ENCODE measurements at regions not wholly inside any gene's neighbourhood (a gene's known extent, or its start where the extent isn't known, plus 50 kb on each side); places are given as distances from the start of the nearest gene placed in this dataset.

DNA sequence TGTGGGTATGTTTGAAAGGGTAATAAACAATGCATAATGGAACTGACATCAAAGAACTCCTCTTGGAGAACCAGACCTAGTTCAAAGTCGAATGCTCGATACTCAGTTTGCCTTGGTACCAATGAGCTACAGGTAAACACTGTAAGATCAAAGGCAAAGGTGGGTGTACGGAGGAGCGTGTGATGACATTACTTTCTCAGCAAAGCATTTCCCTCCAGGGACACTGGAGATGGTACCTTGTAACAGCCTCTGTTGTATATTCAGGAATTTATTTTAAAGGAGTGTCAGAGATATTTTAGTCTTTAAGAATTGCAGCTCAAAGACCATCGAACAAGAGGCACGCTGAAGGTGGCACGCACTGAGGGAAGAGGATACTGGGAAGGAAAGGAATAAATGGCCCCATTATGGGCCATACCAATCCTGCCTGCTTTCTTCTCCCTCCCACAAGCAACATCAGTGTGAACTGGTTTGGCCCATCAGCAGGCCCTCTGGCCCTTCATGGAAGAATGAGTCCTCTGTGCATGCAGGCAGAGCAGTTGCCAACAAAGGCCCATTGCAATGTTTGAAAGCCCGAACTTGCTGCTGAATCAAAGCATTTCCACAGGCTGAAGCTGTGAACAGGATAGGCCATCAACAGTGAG lies 410.2 kb downstream of the ACTL7B start:
- H3K79me2 ChIP-seq (ENCODE audit: control insufficient read depth, low read length) = no peaks in the 10 kb centered on the region
- H3K4me3 ChIP-seq (ENCODE audit: low read length) = no peak overlapping the region
- no peak for TF ChIP-seq EZH2phosphoT487 (IDR thresholded peaks at IDR 0.05; ENCODE audit: borderline replicate concordance, low read length)
- TF ChIP-seq, protein P1, sequence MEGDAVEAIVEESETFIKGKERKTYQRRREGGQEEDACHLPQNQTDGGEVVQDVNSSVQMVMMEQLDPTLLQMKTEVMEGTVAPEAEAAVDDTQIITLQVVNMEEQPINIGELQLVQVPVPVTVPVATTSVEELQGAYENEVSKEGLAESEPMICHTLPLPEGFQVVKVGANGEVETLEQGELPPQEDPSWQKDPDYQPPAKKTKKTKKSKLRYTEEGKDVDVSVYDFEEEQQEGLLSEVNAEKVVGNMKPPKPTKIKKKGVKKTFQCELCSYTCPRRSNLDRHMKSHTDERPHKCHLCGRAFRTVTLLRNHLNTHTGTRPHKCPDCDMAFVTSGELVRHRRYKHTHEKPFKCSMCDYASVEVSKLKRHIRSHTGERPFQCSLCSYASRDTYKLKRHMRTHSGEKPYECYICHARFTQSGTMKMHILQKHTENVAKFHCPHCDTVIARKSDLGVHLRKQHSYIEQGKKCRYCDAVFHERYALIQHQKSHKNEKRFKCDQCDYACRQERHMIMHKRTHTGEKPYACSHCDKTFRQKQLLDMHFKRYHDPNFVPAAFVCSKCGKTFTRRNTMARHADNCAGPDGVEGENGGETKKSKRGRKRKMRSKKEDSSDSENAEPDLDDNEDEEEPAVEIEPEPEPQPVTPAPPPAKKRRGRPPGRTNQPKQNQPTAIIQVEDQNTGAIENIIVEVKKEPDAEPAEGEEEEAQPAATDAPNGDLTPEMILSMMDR (IDR thresholded peaks at IDR 0.05; ENCODE audit: low read depth, low read length, poor library complexity, severe bottlenecking) = no peak
- H3K9me3 ChIP-seq (ENCODE audit: control insufficient read depth, insufficient read depth, low read length) = no peaks in the 10 kb centered on the region
- no peaks in the 10 kb centered on the region for H3K27me3 ChIP-seq (ENCODE audit: control insufficient read depth, low read length)
- no peaks in the 10 kb centered on the region for H3F3A ChIP-seq (ENCODE audit: control insufficient read depth, insufficient read depth)
- no peak overlapping the region for H3K4me2 ChIP-seq (ENCODE audit: low read length)
- no peaks in the 10 kb centered on the region for H3K4me1 ChIP-seq (ENCODE audit: control insufficient read depth, low read length)
- H3K27ac ChIP-seq (ENCODE audit: low read depth, low read length) = no peak overlapping the region
- H3K9me2 ChIP-seq (replicated peaks; ENCODE audit: control insufficient read depth, low read length) = no peaks in the 10 kb centered on the region
- no peaks in the 10 kb centered on the region for H3K36me3 ChIP-seq (ENCODE audit: control insufficient read depth, low read length)
- H4K20me1 ChIP-seq (ENCODE audit: control insufficient read depth, insufficient read depth, low read depth, low read length) = no peaks in the 10 kb centered on the region

DNA sequence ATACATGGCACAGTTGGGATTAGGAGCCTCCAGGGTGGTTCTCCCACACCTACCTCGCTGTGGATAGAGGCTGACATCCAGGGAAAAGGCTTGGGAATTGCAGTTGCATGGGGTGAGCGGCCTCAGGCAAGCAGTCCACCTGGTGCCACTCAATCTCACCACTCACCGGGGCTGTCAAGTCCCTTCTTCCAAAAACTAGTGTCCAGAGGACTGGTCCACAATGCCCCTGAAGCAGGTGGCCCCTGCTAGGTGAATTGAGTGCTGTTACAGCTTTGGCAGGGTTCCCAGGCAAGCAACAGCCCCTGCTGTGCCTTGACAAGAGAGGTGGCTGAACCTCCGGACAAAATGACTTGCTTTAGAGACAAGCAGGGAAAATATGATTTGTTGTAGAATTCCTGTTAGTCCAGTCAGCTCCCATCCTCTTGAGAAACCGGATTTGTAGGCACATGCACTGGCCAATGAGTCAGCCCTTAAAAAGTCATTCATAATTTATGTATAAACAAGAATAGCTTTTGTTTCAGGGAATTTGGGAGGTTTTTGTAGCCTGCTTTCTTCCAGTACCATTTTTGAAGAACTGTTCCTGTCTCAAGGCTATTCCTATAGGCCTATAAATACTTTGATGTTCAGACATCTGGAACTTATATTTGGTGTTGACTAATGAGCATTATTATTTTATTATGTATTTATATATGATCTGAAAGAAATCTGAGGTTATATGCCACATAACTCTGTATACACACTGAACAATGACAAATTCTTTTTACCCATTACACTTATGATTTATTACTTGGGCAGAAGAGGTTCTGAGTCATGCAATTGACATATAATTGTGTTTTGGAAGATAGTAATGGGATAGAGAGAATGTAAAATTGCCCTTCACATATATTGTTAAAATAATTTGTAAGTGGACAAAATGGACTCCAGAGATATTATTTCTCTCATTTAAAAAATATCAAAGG lies 411.1 kb downstream of the ACTL7B start:
- no peaks in the 10 kb centered on the region; the same call in 1 of the 2 replicates for H3K27me3 ChIP-seq (ENCODE audit: control insufficient read depth, low read length)
- no peak overlapping the region for H3K4me3 ChIP-seq (ENCODE audit: low read length)
- H3K9me3 ChIP-seq (ENCODE audit: control insufficient read depth, insufficient read depth, low read length) = no peaks in the 10 kb centered on the region
- H3K4me1 ChIP-seq (ENCODE audit: control insufficient read depth, low read length) = no peaks in the 10 kb centered on the region
- no peak overlapping the region for H3K4me2 ChIP-seq (ENCODE audit: low read length)
- H3K9me2 ChIP-seq (replicated peaks; ENCODE audit: control insufficient read depth, low read length) = no peaks in the 10 kb centered on the region
- TF ChIP-seq, protein P1 (IDR thresholded peaks at IDR 0.05; ENCODE audit: low read depth, low read length, poor library complexity, severe bottlenecking) = no peak
- TF ChIP-seq EZH2phosphoT487 (IDR thresholded peaks at IDR 0.05; ENCODE audit: borderline replicate concordance, low read length) = no peak
- H3K79me2 ChIP-seq (ENCODE audit: control insufficient read depth, low read length) = no peaks in the 10 kb centered on the region
- H3K36me3 ChIP-seq (ENCODE audit: control insufficient read depth, low read length) = no peaks in the 10 kb centered on the region
- no peaks in the 10 kb centered on the region for H4K20me1 ChIP-seq (ENCODE audit: control insufficient read depth, insufficient read depth, low read depth, low read length)
- no peaks in the 10 kb centered on the region for H3F3A ChIP-seq (ENCODE audit: control insufficient read depth, insufficient read depth)
- no peak overlapping the region for H3K27ac ChIP-seq (ENCODE audit: low read depth, low read length)

DNA sequence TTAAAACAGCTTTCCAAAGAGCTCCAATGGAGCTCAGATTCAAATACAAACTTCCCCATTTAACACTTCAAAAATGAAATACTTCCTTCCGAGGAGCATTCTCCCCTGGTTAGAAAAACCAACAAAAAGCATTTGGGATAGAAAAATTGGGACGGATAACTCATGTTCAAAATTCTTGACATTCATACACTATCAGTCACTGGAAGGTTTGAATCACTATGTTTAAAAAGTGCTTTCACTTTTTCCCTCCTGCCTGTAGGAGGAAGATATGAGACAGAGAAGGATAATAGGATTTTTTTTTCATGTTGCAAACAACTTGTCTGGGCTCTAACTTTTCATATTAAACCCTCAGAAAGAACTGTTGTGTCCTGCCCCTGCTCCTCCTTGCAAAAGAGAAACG lies 412.0 kb downstream of the ACTL7B start:
- Histone ChIP-seq H3K4me1 (ENCODE audit: control insufficient read depth, low read length) (no peaks in the 10 kb centered on the region), H3K27ac (ENCODE audit: low read depth, low read length) (no peak overlapping the region), H3K27me3 (ENCODE audit: control insufficient read depth, low read length) (no peaks in the 10 kb centered on the region; the same call in 1 of the 2 replicates), H3K79me2 (ENCODE audit: control insufficient read depth, low read length) (no peaks in the 10 kb centered on the region), H4K20me1 (ENCODE audit: control insufficient read depth, insufficient read depth, low read depth, low read length) (no peaks in the 10 kb centered on the region), H3K9me3 (ENCODE audit: control insufficient read depth, insufficient read depth, low read length) (no peaks in the 10 kb centered on the region), H3K4me2 (ENCODE audit: low read length) (no peak overlapping the region), H3F3A (ENCODE audit: control insufficient read depth, insufficient read depth) (no peaks in the 10 kb centered on the region), H3K9me2 (replicated peaks; ENCODE audit: control insufficient read depth, low read length) (no peaks in the 10 kb centered on the region), H3K36me3 (ENCODE audit: control insufficient read depth, low read length) (no peaks in the 10 kb centered on the region), H3K4me3 (ENCODE audit: low read length) (no peak overlapping the region)
- TF ChIP-seq, protein P1 (IDR thresholded peaks at IDR 0.05; ENCODE audit: low read depth, low read length, poor library complexity, severe bottlenecking) = no peak
- TF ChIP-seq EZH2phosphoT487 (IDR thresholded peaks at IDR 0.05; ENCODE audit: borderline replicate concordance, low read length) = no peak
